Kidney (tissue), 13 donors: ENCODE measurements at regions not wholly inside any gene's neighbourhood (a gene's known extent, or its start where the extent isn't known, plus 50 kb on each side); places are given as distances from the start of the nearest gene placed in this dataset.

Experiments used
- DNase-seq, 5 donors: peaks; one replicate each; pipeline ENCODE4 v3.0.0-alpha.2; 2013 to 2020
- FAIRE-seq: peaks from 2 replicates; lab custom pipeline; 2012; peaks lifted over from hg19 to GRCh38; lab: Jason Lieb, UNC
- H3K27ac ChIP-seq, 2 donors: one replicate each; pipeline ENCODE4 v1.7.0; 2013; ENCODE audit warnings: low read depth in 2 of 2, low read length in 2 of 2, inconsistent platforms in 1 of 2
- H3K27me3 ChIP-seq: one replicate; pipeline ENCODE4 v1.7.1; 2013; ENCODE audit warnings: low read length, inconsistent platforms; ENCODE audit not compliant: control insufficient read depth, insufficient read depth
- H3K36me3 ChIP-seq, 3 donors: one replicate each; pipeline versions ENCODE4 v1.7.0 to v1.7.1; 2013; ENCODE audit warnings: low read length in 3 of 3, control low read depth in 1 of 3, inconsistent platforms in 1 of 3; ENCODE audit not compliant: insufficient read depth in 3 of 3, control insufficient read depth in 2 of 3
- H3K4me1 ChIP-seq, 3 donors: one replicate each; pipeline versions ENCODE4 v1.7.0 to v1.7.1; 2013; ENCODE audit warnings: low read length in 3 of 3, inconsistent platforms in 1 of 3, low read depth in 1 of 3; ENCODE audit not compliant: control insufficient read depth in 2 of 3, insufficient read depth in 2 of 3
- H3K4me3 ChIP-seq, 3 donors: one replicate each; pipeline versions ENCODE4 v1.7.0 to v1.8.1; 2013; ENCODE audit warnings: low read length in 3 of 3, control low read depth in 1 of 3, inconsistent platforms in 1 of 3
- H3K9ac ChIP-seq, 3 donors: one replicate each; pipeline versions ENCODE4 v1.7.0 to v1.7.1; 2013; ENCODE audit warnings: low read length in 3 of 3, control low read depth in 1 of 3, inconsistent platforms in 1 of 3
- H3K9me3 ChIP-seq, 3 donors: one replicate each; pipeline versions ENCODE4 v1.7.0 to v1.7.1; 2013; ENCODE audit warnings: low read length in 3 of 3, control low read depth in 1 of 3, inconsistent platforms in 1 of 3; ENCODE audit not compliant: control insufficient read depth in 2 of 3, insufficient read depth in 1 of 3
- intact Hi-C: fragments of 100-400 bp; cut with DNase I; formaldehyde crosslinking; loops from one replicate; pipeline ENCODE4 v1.11.1; 2022
- TF ChIP-seq, protein P1 (sequence below): IDR thresholded peaks from 3 replicates; pipeline ENCODE4 v1.5.1; 2012; ENCODE audit warnings: mild to moderate bottlenecking, moderate library complexity, borderline replicate concordance; ENCODE audit not compliant: insufficient read depth; ENCODE audit errors: extremely low read depth
- donor health status: control.
- donor health status: control.
- donor health status: control.
- donor health status: control.
- donor health status: control.
- donor health status: DM: yes; HTN: yes; CAD: no.
- donor health status: Normal renal cell carcinoma (clear cell type).

DNA sequence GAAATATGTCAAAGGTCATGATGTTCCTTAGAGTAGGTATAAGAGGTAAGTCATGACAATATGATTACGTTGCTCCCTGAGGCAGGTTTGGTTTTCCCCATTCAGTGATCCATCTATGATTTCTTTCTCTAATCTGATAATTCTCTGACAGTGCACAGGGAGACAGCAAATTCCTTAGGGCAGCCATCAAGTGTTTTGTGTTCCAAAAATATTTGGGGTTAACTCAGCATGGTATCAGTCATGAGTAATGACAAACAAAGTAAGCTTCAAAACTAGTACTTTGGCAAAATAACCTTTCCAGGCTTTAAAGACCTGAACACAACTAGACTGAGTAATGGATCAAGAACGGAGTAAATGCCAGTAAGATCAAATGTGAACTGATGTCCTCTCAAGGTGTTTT, 55.3 kb upstream of the SPATA31E1 start:
- Histone ChIP-seq H3K36me3 (no peaks in the 10 kb centered on the region), H3K27me3 (no peaks in the 10 kb centered on the region), H3K4me1 (no peaks in the 10 kb centered on the region), H3K27ac (no peak overlapping the region), H3K9ac (no peak overlapping the region), H3K9me3 (no peaks in the 10 kb centered on the region), H3K4me3 (no peak overlapping the region)
- DNase-seq, result no peak
- TF ChIP-seq, protein P1, sequence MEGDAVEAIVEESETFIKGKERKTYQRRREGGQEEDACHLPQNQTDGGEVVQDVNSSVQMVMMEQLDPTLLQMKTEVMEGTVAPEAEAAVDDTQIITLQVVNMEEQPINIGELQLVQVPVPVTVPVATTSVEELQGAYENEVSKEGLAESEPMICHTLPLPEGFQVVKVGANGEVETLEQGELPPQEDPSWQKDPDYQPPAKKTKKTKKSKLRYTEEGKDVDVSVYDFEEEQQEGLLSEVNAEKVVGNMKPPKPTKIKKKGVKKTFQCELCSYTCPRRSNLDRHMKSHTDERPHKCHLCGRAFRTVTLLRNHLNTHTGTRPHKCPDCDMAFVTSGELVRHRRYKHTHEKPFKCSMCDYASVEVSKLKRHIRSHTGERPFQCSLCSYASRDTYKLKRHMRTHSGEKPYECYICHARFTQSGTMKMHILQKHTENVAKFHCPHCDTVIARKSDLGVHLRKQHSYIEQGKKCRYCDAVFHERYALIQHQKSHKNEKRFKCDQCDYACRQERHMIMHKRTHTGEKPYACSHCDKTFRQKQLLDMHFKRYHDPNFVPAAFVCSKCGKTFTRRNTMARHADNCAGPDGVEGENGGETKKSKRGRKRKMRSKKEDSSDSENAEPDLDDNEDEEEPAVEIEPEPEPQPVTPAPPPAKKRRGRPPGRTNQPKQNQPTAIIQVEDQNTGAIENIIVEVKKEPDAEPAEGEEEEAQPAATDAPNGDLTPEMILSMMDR, result no peak
- no peak for FAIRE-seq
- intact Hi-C loops, result no loop called here

DNA sequence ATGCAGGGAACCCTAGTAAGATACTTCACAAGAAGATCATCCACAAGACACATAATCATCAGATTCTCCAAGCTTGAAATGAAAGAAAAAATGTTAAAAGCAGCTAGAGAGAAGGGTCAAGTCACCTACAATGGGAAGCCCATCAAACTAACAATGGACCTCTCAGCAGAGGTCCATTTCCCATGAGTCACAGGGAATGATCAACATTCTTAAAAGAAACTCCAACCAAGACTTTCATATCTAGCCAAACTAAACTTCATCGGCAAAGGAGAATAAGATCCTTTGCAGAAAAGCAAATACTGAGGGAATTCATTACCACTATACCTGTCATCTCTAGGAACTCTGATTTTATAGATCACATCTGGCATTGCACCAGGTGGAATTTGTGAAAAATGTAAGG, 52.9 kb upstream of the SPATA31E1 start:
- FAIRE-seq, result no peak
- Histone ChIP-seq H3K27ac (no peak overlapping the region), H3K36me3 (no peaks in the 10 kb centered on the region), H3K4me1 (no peaks in the 10 kb centered on the region), H3K4me3 (no peak overlapping the region), H3K9ac (no peak overlapping the region), H3K27me3 (no peaks in the 10 kb centered on the region), H3K9me3 (no peaks in the 10 kb centered on the region)
- intact Hi-C loops, result no loop called here
- TF ChIP-seq, protein P1, result no peak
- DNase-seq, result no peak

DNA sequence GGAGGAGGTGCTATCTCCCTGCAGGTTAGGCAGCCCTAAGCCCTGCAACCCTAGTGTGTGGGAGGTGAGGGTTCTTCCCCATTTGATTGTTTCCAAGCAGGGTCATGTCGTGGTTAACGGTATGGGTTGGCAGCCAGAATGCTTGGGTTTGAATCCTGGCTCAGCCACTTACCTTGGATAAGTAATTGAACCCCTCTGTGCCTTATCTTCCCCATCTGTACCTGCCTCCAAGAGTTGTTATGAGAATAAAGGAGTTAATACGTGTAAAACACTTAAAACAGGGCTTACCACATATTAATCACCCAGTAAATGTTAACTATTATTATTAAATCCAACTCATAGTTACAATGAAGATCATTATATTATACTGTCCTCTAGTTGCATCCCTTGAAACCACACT, 52.2 kb upstream of the SPATA31E1 start:
- Histone ChIP-seq H3K27ac (no peak overlapping the region), H3K9ac (no peak overlapping the region), H3K36me3 (no peaks in the 10 kb centered on the region), H3K27me3 (no peaks in the 10 kb centered on the region), H3K9me3 (no peaks in the 10 kb centered on the region), H3K4me3 (no peak overlapping the region), H3K4me1 (no peaks in the 10 kb centered on the region)
- no peak for DNase-seq
- TF ChIP-seq, protein P1, result no peak
- intact Hi-C loops, result no loop called here
- no peak for FAIRE-seq

DNA sequence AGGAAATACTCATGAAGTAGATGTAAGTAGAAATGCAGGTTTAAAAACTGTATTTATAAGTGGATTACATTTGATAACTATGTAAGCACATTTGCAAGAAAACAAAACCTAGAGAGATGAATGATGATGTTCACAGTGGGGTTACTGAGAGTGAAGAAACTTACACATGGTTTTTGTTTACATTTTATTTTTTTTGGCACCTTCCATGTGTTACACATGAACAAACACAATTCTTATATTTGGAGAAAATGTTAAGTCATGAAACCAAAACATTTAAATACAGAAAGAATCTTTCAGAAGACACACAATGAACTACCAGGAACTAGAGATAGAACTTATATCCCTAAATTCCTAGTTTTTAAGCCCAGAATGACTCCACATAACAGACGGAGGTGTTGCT, 51.5 kb upstream of the SPATA31E1 start:
- no peak overlapping the region for H3K27ac ChIP-seq
- intact Hi-C loops, result no loop called here
- H3K4me1 ChIP-seq, result no peaks in the 10 kb centered on the region
- no peaks in the 10 kb centered on the region for H3K9me3 ChIP-seq
- DNase-seq (no peak), FAIRE-seq (no peak)
- TF ChIP-seq, protein P1, result no peak
- H3K9ac ChIP-seq, result no peak overlapping the region
- no peak overlapping the region for H3K4me3 ChIP-seq
- no peaks in the 10 kb centered on the region for H3K27me3 ChIP-seq
- no peaks in the 10 kb centered on the region for H3K36me3 ChIP-seq
